ENCODE measurements at regions not wholly inside any gene's neighbourhood (a gene's known extent, or its start where the extent isn't known, plus 50 kb on each side); places are given as distances from the start of the nearest gene placed in this dataset.

DNA sequence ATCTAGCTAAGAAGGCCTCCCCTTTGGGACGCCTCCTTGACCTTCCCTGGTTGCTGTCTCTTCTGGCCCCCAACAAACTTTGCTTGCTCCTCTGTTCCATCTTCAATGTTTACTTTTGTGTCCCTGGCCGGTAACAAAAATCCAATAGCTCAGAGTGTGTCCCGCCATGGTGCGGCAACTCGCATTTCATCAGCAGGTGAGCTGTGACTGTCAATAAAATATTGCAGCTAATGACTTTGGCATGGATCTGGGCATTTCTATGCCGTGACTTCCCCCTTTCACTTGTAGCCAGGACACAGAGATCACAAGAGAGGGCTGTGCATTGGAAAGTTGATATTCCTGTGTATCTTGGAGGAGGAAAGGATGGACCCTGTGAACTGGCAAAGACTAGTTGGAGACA, 317.6 kb downstream of the RPS24 start:
- no peak for DNase-seq (ENCODE audit: low spot score in 2 of 2)
- WGBS, 2 donors: 89 to 94% methylated on average over 6 of the region's 6 CpGs
- TF ChIP-seq EP300 (IDR thresholded peaks at IDR 0.05) (no peak), POLR2A (IDR thresholded peaks at IDR 0.05) (no peak)
- TF ChIP-seq, protein P1, sequence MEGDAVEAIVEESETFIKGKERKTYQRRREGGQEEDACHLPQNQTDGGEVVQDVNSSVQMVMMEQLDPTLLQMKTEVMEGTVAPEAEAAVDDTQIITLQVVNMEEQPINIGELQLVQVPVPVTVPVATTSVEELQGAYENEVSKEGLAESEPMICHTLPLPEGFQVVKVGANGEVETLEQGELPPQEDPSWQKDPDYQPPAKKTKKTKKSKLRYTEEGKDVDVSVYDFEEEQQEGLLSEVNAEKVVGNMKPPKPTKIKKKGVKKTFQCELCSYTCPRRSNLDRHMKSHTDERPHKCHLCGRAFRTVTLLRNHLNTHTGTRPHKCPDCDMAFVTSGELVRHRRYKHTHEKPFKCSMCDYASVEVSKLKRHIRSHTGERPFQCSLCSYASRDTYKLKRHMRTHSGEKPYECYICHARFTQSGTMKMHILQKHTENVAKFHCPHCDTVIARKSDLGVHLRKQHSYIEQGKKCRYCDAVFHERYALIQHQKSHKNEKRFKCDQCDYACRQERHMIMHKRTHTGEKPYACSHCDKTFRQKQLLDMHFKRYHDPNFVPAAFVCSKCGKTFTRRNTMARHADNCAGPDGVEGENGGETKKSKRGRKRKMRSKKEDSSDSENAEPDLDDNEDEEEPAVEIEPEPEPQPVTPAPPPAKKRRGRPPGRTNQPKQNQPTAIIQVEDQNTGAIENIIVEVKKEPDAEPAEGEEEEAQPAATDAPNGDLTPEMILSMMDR (IDR thresholded peaks at IDR 0.05): no peak
- Histone ChIP-seq H3K36me3 (no peaks in the 10 kb centered on the region), H3K4me3 (no peak overlapping the region), H3K27me3 (no peaks in the 10 kb centered on the region), H3K27ac (no peak overlapping the region), H3K4me1 (peaks cover 0 to 6% (median 0%) of the 10 kb centered on the region in 4 donors), H3K9me3 (no peaks in the 10 kb centered on the region)

DNA sequence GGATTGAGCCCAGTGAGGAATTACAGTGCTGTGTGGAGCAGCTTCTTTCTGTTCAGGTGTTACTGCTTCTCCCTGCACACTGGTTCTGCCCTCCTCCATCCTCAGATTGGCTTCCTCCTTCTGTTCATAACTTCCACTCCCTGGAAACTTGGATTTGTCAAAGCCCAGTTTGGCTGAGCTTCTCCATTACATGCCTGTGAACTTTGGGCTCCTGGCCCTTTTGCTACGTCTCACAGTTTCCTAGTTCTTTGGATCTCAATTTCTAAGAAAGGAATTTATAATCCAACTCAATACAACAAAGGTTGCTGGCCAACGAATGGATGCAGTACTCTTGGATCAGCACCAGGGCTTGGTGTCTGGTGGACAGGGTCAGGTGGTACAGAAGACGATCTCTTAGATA, 318.1 kb downstream of the RPS24 start:
- 68 to 76% methylated on average over 3 of the region's 3 CpGs for WGBS, 2 donors
- H3K27ac ChIP-seq: no peak overlapping the region
- TF ChIP-seq, protein P1 (IDR thresholded peaks at IDR 0.05): no peak
- TF ChIP-seq POLR2A (IDR thresholded peaks at IDR 0.05) (no peak), EP300 (IDR thresholded peaks at IDR 0.05) (no peak)
- H3K36me3 ChIP-seq: no peaks in the 10 kb centered on the region
- H3K9me3 ChIP-seq: no peaks in the 10 kb centered on the region
- DNase-seq (ENCODE audit: low spot score in 2 of 2): no peak
- H3K4me3 ChIP-seq: no peak overlapping the region
- H3K27me3 ChIP-seq: no peaks in the 10 kb centered on the region
- peaks cover 0 to 9% (median 0%) of the 10 kb centered on the region in 4 donors for H3K4me1 ChIP-seq

DNA sequence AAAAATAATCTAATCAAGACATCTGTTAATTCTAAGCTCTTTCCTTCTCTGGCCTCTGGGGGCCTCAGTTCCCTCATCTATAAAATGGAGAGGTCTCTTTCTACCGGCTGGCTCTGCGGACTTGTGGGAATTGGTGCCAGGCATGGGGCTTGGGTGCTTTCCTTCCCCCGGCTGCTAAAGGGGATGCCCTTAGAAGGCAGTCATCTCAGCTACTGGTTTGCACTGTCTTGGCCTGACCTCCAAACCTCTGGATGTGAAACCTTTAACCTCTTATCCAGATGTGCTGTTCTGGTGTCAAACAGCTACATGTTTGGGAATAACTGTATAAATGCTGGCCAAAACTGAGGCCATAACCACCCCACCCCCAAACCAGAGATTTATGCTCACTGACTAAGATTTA, 320.0 kb downstream of the RPS24 start:
- no peak for TF ChIP-seq EP300 (IDR thresholded peaks at IDR 0.05)
- TF ChIP-seq POLR2A (IDR thresholded peaks at IDR 0.05): no peak
- TF ChIP-seq, protein P1 (IDR thresholded peaks at IDR 0.05): no peak
- H3K27me3 ChIP-seq: no peaks in the 10 kb centered on the region
- DNase-seq (ENCODE audit: low spot score in 2 of 2): no peak
- no peak overlapping the region for H3K4me3 ChIP-seq
- H3K36me3 ChIP-seq: no peaks in the 10 kb centered on the region
- H3K27ac ChIP-seq: peak overlapping the region in 1 of 4 donors; percentile 4
- H3K4me1 ChIP-seq: peaks cover 0 to 21% (median 0%) of the 10 kb centered on the region in 4 donors
- H3K9me3 ChIP-seq: no peaks in the 10 kb centered on the region
- 35 to 64% methylated on average over 3 of the region's 3 CpGs for whole genome bisulfite sequencing, 2 donors

- H3K4me1 ChIP-seq: peaks cover 0 to 21% (median 0%) of the 10 kb centered on the region in 4 donors
- 76 to 87% methylated on average over 7 of the region's 7 CpGs for WGBS, 2 donors
These were observed 320.4 kb downstream of the RPS24 start for GRCh38 chr10:78354101-78354500.

GRCh38 chr10:78356291-78356900, 322.7 kb downstream of the RPS24 start:
- no peaks in the 10 kb centered on the region for H3K36me3 ChIP-seq
- no peaks in the 10 kb centered on the region for H3K9me3 ChIP-seq
- no peaks in the 10 kb centered on the region for H3K27me3 ChIP-seq
- TF ChIP-seq POLR2A (IDR thresholded peaks at IDR 0.05) (no peak), EP300 (IDR thresholded peaks at IDR 0.05) (no peak)
- TF ChIP-seq, protein P1 (IDR thresholded peaks at IDR 0.05): no peak
- WGBS, 2 donors: 71 to 79% methylated on average over 10 of the region's 10 CpGs
- peaks cover 0 to 21% (median 0%) of the 10 kb centered on the region in 4 donors for H3K4me1 ChIP-seq
- H3K27ac ChIP-seq: no peak overlapping the region
- no peak for DNase-seq (ENCODE audit: low spot score in 2 of 2)
- H3K4me3 ChIP-seq: no peak overlapping the region

More at GRCh38 chr10:78354101-78354500, 320.4 kb downstream of the RPS24 start:
- TF ChIP-seq, protein P1 (IDR thresholded peaks at IDR 0.05): no peak
- TF ChIP-seq EP300 (IDR thresholded peaks at IDR 0.05) (no peak), POLR2A (IDR thresholded peaks at IDR 0.05) (no peak)
- H3K4me3 ChIP-seq: no peak overlapping the region
- peak overlapping the region in 1 of 4 donors; percentile 4 for H3K27ac ChIP-seq
- H3K9me3 ChIP-seq: no peaks in the 10 kb centered on the region
- no peak for DNase-seq (ENCODE audit: low spot score in 2 of 2)
- no peaks in the 10 kb centered on the region for H3K27me3 ChIP-seq
- no peaks in the 10 kb centered on the region for H3K36me3 ChIP-seq

Data from tibial nerve (tissue), 4 donors.